GM10266 (cell line): ENCODE measurements at regions not wholly inside any gene's neighbourhood (a gene's known extent, or its start where the extent isn't known, plus 50 kb on each side); places are given as distances from the start of the nearest gene placed in this dataset.
"Not testable (repeated sequence)": the region's sequence is repeated elsewhere in the genome, so short reads cannot be mapped to it uniquely, and the experiment has no call there.

ENCODE experiments used
- DNase-seq: peaks from one replicate; pipeline ENCODE4 v3.0.0; 2012; ENCODE audit errors: extremely low spot score
- TF ChIP-seq, protein P1 (sequence below): IDR thresholded peaks from 2 replicates; pipeline ENCODE4 v1.5.1; 2012; ENCODE audit warnings: mild to moderate bottlenecking, low read depth; ENCODE audit not compliant: control insufficient read depth, insufficient read depth; ENCODE audit errors: missing control alignments

- no peak for DNase-seq
- TF ChIP-seq, protein P1, sequence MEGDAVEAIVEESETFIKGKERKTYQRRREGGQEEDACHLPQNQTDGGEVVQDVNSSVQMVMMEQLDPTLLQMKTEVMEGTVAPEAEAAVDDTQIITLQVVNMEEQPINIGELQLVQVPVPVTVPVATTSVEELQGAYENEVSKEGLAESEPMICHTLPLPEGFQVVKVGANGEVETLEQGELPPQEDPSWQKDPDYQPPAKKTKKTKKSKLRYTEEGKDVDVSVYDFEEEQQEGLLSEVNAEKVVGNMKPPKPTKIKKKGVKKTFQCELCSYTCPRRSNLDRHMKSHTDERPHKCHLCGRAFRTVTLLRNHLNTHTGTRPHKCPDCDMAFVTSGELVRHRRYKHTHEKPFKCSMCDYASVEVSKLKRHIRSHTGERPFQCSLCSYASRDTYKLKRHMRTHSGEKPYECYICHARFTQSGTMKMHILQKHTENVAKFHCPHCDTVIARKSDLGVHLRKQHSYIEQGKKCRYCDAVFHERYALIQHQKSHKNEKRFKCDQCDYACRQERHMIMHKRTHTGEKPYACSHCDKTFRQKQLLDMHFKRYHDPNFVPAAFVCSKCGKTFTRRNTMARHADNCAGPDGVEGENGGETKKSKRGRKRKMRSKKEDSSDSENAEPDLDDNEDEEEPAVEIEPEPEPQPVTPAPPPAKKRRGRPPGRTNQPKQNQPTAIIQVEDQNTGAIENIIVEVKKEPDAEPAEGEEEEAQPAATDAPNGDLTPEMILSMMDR = no peak
Observed at GRCh38 chr6:76506808-76507207, 434.3 kb upstream of the IMPG1 start.

- no peak for DNase-seq
- TF ChIP-seq, protein P1 = no peak
Observed at GRCh38 chr6:76495909-76496308, 423.4 kb upstream of the IMPG1 start.

- not testable (repeated sequence) for DNase-seq
Observed at GRCh38 chr6:76491376-76491775, 418.9 kb upstream of the IMPG1 start.

- TF ChIP-seq, protein P1 = no peak
- DNase-seq = no peak
Observed at GRCh38 chr6:76490456-76490855, 418.0 kb upstream of the IMPG1 start.

DNA sequence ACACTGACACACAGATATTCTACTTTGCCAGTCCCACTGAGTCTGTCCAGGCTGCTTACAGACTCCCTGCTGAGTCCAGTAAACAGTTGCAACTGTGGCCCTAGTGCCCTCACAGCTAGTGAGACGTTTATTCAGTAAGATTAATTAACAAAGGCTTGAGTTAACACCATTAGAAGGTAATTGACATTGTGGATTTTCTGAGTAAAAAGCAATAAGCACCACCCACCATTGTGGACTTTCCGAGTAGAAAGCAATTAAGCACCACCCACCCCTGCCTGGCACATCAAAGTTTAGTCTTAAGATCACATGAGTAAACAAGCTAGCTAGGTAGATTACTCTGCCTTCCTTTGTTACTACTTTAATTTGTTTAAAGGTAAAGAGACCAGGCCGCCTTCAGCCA lies 408.6 kb upstream of the IMPG1 start:
- TF ChIP-seq, protein P1 = no peak
- no peak for DNase-seq

DNA sequence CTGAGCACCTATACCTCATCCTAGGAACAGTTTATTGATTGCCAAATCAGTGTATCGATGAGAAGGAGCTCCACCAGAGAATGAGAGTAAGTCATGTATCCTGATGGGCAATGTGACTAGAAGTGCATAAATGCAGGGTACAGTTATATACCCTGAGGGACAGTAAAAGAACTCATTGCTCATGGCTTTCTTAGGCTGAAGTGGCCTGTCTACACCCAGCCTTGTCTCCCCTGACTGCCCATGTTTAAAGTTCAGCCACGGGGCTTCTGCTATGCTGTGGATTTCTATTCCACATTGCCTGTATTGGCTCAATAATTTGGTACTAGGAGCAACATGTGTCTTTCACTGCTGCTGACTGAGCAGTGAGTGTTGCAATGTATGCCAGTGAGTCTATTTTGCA lies 400.4 kb upstream of the IMPG1 start:
- TF ChIP-seq, protein P1 = no peak
- no peak for DNase-seq

DNA sequence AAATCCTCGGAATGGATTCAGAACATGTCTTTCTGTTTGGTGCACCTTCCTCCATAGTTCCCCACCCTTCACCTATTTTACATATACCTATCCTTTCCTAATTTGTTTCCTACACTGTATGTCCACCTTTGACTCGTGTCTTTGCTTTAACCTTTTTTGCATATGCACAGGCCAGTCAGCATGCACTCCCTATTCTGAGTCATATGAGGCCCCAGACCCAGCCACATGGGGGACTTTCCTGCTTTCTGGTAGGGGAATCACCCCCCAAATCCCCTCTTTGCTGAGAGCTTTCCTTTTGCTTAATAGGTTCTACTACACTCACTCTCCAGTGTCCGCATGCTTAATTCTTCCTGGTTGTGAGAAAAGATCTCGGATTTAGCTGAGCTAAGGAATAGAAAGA lies 393.8 kb upstream of the IMPG1 start:
- TF ChIP-seq, protein P1 = no peak
- no peak for DNase-seq

GRCh38 chr6:76465410-76465809 lies 392.9 kb upstream of the IMPG1 start:
- DNase-seq = no peak
- TF ChIP-seq, protein P1 = no peak
